LNCaP clone FGC (cell line): ENCODE measurements at regions not wholly inside any gene's neighbourhood (a gene's known extent, or its start where the extent isn't known, plus 50 kb on each side); places are given as distances from the start of the nearest gene placed in this dataset.

Source experiments
- DNase-seq: peaks from one replicate; pipeline ENCODE4 v3.0.0-alpha.2; 2011; ENCODE audit warnings: low read depth
- H3K4me3 ChIP-seq: 2 replicates; pipeline ENCODE4 v1.5.1; 2011; ENCODE audit warnings: mild to moderate bottlenecking, low read depth, low read length, control low read depth
- CTCF ChIP-seq: IDR thresholded peaks from 2 replicates; pipeline ENCODE4 v1.5.1; 2012; ENCODE audit warnings: mild to moderate bottlenecking; ENCODE audit not compliant: control insufficient read depth, insufficient read depth; ENCODE audit errors: extremely low read depth

- no peak for DNase-seq
- no peak for TF ChIP-seq CTCF
- H3K4me3 ChIP-seq, result no peak overlapping the region
These were observed 147.8 kb upstream of the IL12A start for GRCh38 chr3:159840703-159841299.

GRCh38 chr3:159841766-159842165 lies 146.9 kb upstream of the IL12A start:
- no peak for TF ChIP-seq CTCF
- no peak overlapping the region for H3K4me3 ChIP-seq
- no peak for DNase-seq

- no peak for TF ChIP-seq CTCF
- H3K4me3 ChIP-seq, result no peak overlapping the region
- no peak for DNase-seq
These were observed 144.6 kb upstream of the IL12A start for GRCh38 chr3:159843840-159844730.

GRCh38 chr3:159844801-159845261 lies 143.8 kb upstream of the IL12A start:
- no peak overlapping the region for H3K4me3 ChIP-seq
- no peak for DNase-seq
- no peak for TF ChIP-seq CTCF

GRCh38 chr3:159845737-159846136 lies 142.9 kb upstream of the IL12A start:
- no peak overlapping the region for H3K4me3 ChIP-seq
- DNase-seq, result no peak
- no peak for TF ChIP-seq CTCF

- no peak overlapping the region for H3K4me3 ChIP-seq
- TF ChIP-seq CTCF, result no peak
- no peak for DNase-seq
These were observed 142.4 kb upstream of the IL12A start for GRCh38 chr3:159846255-159846654.
